ENCODE measurements at regions not wholly inside any gene's neighbourhood (a gene's known extent, or its start where the extent isn't known, plus 50 kb on each side); places are given as distances from the start of the nearest gene placed in this dataset.

GRCh38 chr11:105227363-105227762, 87.8 kb upstream of the CARD18 start:
- DNase-seq, result no peak

DNA sequence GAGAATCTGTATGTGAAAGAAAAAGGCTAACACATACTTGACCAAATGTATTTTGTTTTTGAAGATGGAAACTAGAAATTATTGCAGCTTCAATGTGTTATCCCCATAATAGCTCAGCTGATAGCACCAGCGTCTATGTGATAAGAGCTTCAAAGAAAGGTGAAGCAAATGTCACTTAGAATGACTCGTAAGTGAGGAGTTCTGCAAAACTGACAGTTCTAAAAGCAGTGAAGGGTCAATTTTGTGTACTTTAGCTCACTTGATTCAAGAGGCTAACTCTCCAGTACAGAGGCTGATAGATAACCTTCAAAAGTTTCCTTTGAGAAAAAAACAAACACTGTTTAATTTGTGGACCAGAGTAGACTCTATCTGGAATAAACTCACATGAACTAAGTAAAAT, 87.2 kb upstream of the CARD18 start:
- no peak for DNase-seq

GRCh38 chr11:105226091-105226490, 86.5 kb upstream of the CARD18 start:
- no peak for DNase-seq

DNA sequence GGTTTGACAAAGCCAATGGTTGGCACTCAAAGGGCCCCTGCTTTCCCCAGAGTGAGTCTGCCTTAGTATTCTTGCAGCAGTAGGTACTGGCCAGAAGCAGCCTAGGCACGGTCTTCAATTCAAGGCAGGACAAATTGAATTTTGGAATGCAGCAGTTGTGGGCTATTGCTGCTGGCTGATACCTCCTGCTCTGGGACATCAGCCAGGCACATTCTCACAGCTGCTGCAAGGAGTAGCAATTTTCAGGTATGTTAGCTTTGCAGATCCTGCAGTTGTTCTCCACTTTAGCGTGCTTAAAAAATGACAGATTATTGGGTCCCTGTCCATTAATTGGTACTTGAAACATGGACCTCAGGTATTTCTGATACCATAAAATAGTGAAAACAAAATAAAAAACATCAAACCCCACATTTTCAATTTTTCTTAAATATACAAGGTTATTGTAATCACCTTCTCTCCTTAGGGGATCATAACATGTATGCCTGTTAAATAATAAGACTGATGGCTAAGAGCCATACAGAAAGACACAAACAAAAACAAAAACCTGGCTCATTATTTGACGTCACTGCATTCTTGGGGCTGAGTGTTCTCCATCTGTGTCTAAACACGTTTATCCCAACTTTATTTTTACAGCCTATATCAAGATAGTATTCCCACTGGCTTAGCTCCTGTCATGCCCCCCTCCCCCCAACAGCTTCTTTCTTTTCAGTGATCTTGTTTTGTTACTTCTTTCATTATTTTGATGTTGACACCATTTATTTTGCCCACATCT, 85.1 kb upstream of the CARD18 start:
- DNase-seq, result no peak

- DNase-seq, result no peak
Measured at GRCh38 chr11:105220121-105220520, 80.6 kb upstream of the CARD18 start.

DNA sequence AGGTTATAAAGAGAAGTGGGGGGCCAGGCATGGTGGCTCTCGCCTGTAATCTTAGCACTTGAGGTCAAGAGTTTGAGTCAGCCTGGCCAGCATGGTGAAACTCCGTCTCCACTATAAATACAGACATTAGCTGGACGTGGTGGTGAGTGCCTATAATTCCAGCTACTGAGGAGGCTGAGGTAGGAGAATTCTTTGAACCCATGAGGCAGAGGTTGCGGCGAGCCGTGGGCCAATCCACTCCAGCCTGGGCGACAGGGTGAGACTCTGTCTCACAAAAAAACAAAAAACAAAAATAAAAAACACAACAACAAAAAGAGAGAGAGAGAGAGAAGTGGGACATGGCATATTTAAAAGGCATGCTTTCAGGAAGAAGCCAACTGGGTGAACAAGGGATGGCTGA, 80.1 kb upstream of the CARD18 start:
- no peak for DNase-seq

- no peak for DNase-seq
Measured at GRCh38 chr11:105219269-105219668, 79.7 kb upstream of the CARD18 start.

- DNase-seq, result no peak
Measured at GRCh38 chr11:105215528-105215927, 76.0 kb upstream of the CARD18 start.

- DNase-seq, result no peak
Measured at GRCh38 chr11:105211806-105212554, 72.4 kb upstream of the CARD18 start.

GRCh38 chr11:105208019-105208418, 68.5 kb upstream of the CARD18 start:
- DNase-seq, result no peak

DNA sequence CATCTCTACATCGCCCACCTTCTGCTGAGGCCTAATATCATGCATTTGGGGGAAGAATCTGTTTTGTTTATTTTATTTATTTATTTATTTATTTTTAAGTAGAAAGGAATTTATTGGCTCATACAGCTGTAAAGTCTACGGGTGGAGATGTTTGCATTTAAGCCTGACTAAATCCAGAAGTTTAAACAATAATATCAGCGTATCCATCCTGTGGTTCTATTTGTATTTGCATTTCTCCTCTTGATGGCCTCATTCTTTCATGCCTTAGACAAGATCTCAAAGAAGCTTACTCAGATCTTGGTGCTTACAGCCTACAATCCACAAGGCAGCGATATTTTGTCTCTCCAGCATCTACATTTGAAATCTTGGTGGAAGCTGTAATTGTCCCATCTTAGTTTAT, 67.1 kb upstream of the CARD18 start:
- no peak for DNase-seq

DNA sequence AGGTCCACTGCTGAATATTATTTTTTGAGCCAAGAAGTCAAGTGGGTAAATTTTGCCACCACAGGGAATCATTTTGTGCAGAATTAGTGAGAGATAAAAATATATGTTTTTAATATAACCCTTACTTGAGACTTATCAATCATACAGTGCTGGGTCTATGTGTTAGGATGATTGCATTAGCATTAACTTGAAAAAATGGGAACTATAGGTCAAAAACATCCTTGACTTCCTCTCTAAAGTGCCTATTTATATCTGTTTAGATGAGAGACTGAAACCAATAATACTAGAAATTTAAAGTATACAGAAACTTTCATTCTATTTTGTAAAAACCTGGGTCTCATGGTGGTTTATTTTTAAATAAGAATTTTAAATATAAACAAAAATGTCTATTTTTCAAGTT, 65.1 kb upstream of the CARD18 start:
- DNase-seq, result no peak

GRCh38 chr11:105203569-105204240, 64.1 kb upstream of the CARD18 start:
- no peak for DNase-seq

DNA sequence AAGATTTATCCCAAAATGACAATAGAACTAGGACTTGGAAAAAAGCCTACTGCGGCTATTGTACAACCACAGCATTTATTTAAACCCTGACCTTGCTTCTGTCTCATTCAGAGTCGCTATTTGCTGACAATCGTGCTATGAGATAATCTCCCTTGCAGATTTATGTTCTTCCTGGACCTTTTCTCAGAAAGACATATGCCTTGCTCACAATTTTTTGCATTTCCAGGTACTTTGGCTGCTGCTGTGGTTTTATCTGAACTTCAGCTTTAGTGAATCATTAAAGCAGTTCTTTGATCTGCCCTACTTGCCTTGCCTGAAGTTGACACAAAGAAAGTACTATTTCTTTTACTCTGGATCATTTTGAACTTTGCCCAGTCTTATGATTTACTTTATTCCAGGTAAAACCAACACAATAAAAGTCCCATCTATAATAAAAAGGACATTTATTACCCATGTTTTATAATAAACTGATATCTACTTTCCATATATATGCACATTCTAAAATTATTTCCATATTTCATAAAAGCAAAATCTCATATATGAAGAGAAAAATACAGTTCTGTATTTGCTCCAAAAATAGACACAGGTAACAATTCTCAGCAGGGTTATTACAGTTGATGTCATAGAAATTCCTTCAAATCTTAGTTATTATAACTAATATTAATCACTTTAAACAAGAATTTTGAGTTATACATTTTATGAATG, 63.4 kb upstream of the CARD18 start:
- no peak for DNase-seq

GRCh38 chr11:105202422-105202821, 62.9 kb upstream of the CARD18 start:
- no peak for DNase-seq

GRCh38 chr11:105201166-105201565, 61.6 kb upstream of the CARD18 start:
- DNase-seq, result no peak

DNA sequence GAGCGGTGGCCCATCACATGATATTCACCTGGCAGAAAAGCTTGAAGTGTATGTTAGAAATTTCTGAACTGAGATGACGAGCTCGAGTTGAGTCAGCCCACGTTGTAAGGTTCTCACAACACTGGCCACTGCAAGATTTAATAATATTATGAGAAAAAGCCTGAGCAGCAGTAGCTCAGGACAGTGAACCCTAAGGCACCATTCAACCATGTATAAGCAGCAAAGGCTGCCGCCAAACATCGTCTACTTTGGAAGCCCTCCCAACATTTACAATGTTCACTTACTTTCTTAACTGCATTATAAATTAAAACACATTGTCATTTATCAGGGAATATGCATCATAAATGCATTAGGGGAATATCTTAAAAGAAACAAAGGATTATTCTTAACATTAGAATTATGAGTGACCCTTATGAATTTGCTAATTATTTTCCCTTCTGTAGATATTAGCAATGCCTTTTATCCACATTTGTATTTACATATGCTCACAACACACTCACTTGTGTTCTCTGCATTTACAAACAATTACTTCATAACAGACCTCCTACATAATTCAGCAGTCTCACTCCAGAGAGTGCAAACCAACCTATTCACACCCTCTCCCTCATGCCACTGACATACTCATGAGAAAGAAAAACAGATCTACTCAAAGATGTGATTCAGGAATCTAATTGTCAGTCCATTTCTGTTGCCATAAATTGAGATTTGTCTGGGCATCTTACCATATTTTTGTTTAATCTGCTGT, 57.7 kb upstream of the CARD18 start:
- DNase-seq, result no peak

DNA sequence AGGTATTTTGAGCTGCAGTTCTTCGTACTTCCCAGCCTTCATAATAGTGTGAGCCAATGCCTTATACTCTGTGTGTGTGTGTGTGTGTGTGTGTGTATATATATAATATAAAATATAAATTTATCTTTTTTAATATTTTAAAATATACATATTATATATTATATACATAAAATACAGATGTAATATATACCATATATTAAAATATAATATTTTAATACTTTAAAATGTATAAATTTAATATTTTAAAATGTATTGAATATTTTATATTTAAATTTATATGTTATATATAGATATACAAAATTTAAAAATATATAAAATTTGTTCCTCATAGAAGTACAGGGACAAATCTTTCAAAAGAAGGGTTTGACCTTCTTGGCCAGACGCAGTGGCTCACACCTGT, 53.7 kb upstream of the CARD18 start:
- no peak for DNase-seq

GRCh38 chr11:105192115-105192514, 52.5 kb upstream of the CARD18 start:
- DNase-seq, result no peak

DNA sequence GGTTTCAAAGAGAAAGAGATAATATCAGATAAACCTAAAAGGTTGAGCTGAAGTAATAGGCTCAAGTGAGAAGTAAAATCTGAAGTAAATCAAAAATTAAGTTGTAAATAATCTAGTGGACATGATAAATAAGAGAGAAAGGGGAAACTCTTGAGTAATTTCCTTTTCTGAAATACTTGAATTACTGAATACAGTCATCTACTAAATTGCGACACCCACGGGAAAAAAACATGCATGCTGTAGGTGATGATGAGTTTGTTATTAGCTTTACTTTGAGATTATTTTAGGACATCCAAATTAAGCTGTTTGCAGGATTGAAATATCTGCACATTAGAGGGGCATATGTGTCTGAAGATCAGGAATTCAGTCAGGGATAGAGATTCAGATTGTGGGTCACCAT, 50.0 kb upstream of the CARD18 start:
- no peak for DNase-seq
